Stomach (tissue), 8 donors: ENCODE measurements at regions not wholly inside any gene's neighbourhood (a gene's known extent, or its start where the extent isn't known, plus 50 kb on each side); places are given as distances from the start of the nearest gene placed in this dataset.

Experiments used
- DNase-seq, 2 donors: peaks; one replicate each; pipeline versions ENCODE4 v3.0.0 to v3.0.0-alpha.2; 2013 to 2019
- H3K27ac ChIP-seq, 5 donors: fragments of 200-600 bp in 4 of 5; sonication (generic) in 4 of 5; one replicate each; pipeline ENCODE4 v1.5.1; 2013 to 2019; ENCODE audit warnings: mild to moderate bottlenecking in 1 of 5, moderate library complexity in 1 of 5
- H3K27me3 ChIP-seq, 3 donors: fragments of 200-600 bp; sonication (generic); one replicate each; pipeline ENCODE4 v1.5.1; 2017 to 2019; ENCODE audit warnings: mixed run types in 1 of 3
- H3K36me3 ChIP-seq, 4 donors: fragments of 200-600 bp; sonication (generic); 1 replicate in 3 of 4; 2 replicates in 1 of 4; pipeline ENCODE4 v1.5.1; 2016 to 2019
- H3K4me1 ChIP-seq, 4 donors: fragments of 200-600 bp; sonication (generic); one replicate each; pipeline ENCODE4 v1.5.1; 2016 to 2019
- H3K4me3 ChIP-seq, 4 donors: fragments of 200-600 bp; sonication (generic) in 3 of 4; one replicate each; pipeline ENCODE4 v1.5.1; 2016 to 2019; ENCODE audit warnings: mild to moderate bottlenecking in 1 of 4
- H3K9me3 ChIP-seq, 4 donors: fragments of 200-600 bp; sonication (generic); one replicate each; pipeline ENCODE4 v1.5.1; 2016 to 2019
- EP300 ChIP-seq: sonication (generic); formaldehyde crosslinking; IDR thresholded peaks from one replicate; pipeline ENCODE4 v1.6.1; 2017; ENCODE audit warnings: antibody characterized with exemption
- POLR2A ChIP-seq, 4 donors: fragments of 450-650 bp; IDR thresholded peaks; one replicate each; pipeline ENCODE4 v1.6.1; 2016; ENCODE audit warnings: antibody characterized with exemption in 4 of 4, control low read depth in 2 of 4, mild to moderate bottlenecking in 1 of 4, moderate library complexity in 1 of 4
- POLR2AphosphoS5 ChIP-seq, 3 donors: sonication (generic); formaldehyde crosslinking; IDR thresholded peaks; one replicate each; pipeline ENCODE4 v1.6.1; 2016; ENCODE audit warnings: antibody characterized with exemption in 3 of 3
- WGBS, 5 donors: extraction: QIAGEN DNeasy Blood & Tissue Kit in 3 of 5; methylation state at CpG; one replicate each; pipeline versions ENCODE4 v1.1.5 to v1.1.7; 2013 to 2018; 5-methylcytosine and 5-hydroxymethylcytosine counted together
- intact Hi-C: fragments of 100-400 bp; cut with DNase I; formaldehyde crosslinking; loops from one replicate; pipeline ENCODE4 v1.15.1; 2023; ENCODE audit warnings: low total_unique reads
- TF ChIP-seq, protein P1 (sequence below), 7 experiments: fragments of 450-650 bp in 4 of 7; fragments of 200-600 bp in 3 of 7; sonication (generic) in 3 of 7; IDR thresholded peaks; one replicate each; pipeline ENCODE4 v1.5.1; 2016 to 2019; ENCODE audit warnings: antibody characterized with exemption in 7 of 7, control low read depth in 2 of 7, mild to moderate bottlenecking in 1 of 7
- donor health status: healthy with polysubstance abuse.
- donor health status: Bipolar disorder and iron deficiency.
- donor health status: healthy.

DNA sequence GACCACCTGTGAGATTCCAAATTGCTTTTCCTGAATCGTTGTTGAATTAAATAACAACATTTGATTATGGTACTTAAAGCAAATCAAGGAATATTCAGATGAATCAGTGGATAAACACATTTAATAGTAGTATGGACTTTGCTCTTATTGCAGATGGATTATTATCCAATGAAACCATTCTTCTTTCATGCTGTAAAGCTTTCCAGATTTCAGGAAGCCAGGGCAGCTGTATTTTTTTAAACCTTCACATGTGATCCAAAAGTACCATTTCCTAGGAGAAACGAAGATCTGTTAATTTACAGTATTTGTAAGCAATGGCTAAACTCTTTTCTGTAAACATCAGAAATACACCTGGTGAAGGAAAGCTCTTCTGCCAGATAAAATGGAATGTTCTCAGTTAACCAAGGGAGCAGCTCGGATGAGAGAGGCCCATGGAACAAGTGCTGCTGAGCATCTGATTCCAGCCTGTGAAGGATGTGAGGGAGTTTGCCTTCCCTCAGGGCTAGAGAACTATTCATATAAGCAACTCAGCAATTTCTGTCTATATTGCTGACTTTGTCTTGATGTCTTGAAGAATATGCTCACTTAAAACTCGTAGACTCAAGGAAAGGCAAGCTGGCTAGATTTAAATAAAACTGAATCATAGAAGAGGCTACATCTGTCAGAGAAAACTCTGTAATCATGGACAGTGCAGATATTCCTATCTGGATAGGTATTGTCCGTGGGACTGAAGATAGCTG, 94.4 kb upstream of the LIMCH1 start:
- no peaks in the 10 kb centered on the region for H3K9me3 ChIP-seq
- H3K4me3 ChIP-seq: no peak overlapping the region
- H3K36me3 ChIP-seq: no peaks in the 10 kb centered on the region
- intact Hi-C loops: no loop called here
- no peaks in the 10 kb centered on the region for H3K27me3 ChIP-seq
- 54 to 66% (median 61%) methylated on average over 5 of the region's 5 CpGs for WGBS, 5 donors
- DNase-seq: no peak
- TF ChIP-seq EP300: no peak
- no peak for TF ChIP-seq POLR2A (IDR thresholded peaks at IDR 0.05)
- TF ChIP-seq, protein P1, sequence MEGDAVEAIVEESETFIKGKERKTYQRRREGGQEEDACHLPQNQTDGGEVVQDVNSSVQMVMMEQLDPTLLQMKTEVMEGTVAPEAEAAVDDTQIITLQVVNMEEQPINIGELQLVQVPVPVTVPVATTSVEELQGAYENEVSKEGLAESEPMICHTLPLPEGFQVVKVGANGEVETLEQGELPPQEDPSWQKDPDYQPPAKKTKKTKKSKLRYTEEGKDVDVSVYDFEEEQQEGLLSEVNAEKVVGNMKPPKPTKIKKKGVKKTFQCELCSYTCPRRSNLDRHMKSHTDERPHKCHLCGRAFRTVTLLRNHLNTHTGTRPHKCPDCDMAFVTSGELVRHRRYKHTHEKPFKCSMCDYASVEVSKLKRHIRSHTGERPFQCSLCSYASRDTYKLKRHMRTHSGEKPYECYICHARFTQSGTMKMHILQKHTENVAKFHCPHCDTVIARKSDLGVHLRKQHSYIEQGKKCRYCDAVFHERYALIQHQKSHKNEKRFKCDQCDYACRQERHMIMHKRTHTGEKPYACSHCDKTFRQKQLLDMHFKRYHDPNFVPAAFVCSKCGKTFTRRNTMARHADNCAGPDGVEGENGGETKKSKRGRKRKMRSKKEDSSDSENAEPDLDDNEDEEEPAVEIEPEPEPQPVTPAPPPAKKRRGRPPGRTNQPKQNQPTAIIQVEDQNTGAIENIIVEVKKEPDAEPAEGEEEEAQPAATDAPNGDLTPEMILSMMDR (IDR thresholded peaks at IDR 0.05): no peak
- no peak for TF ChIP-seq POLR2AphosphoS5 (IDR thresholded peaks at IDR 0.05)
- H3K27ac ChIP-seq: peak overlapping the region in 1 of 5 donors; percentile 47
- H3K4me1 ChIP-seq: peaks cover 0 to 12% (median 7%) of the 10 kb centered on the region in 4 donors

DNA sequence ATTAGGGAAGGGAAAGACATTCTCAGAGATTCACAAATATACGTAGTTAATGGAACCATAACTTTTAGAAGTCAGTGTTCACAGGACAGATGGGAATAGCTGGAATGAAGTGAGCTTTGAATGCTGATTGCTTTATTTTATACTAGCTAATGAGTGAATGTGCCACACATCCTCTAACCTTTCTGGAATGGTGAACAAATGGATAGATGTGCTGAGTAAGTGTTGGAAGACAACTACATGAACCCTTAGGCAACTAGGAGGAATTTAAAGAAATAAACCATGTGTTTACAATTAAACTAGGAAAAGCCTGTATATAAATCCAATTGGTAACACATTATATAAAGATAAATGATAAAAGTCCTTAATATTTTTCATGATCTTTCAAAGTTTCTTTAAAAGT, 91.6 kb upstream of the LIMCH1 start:
- H3K4me1 ChIP-seq: peaks cover 0 to 12% (median 7%) of the 10 kb centered on the region in 4 donors
- 79 to 98% (median 93%) methylated on average over 1 of the region's 1 CpG for WGBS, 5 donors
- no peak overlapping the region for H3K27ac ChIP-seq
- H3K27me3 ChIP-seq: no peaks in the 10 kb centered on the region
- no peaks in the 10 kb centered on the region for H3K36me3 ChIP-seq
- DNase-seq: no peak
- H3K9me3 ChIP-seq: no peaks in the 10 kb centered on the region
- TF ChIP-seq, protein P1 (IDR thresholded peaks at IDR 0.05): no peak
- TF ChIP-seq POLR2A (IDR thresholded peaks at IDR 0.05): no peak
- TF ChIP-seq EP300: no peak
- no peak for TF ChIP-seq POLR2AphosphoS5 (IDR thresholded peaks at IDR 0.05)
- H3K4me3 ChIP-seq: no peak overlapping the region
- intact Hi-C loops: no loop called here

DNA sequence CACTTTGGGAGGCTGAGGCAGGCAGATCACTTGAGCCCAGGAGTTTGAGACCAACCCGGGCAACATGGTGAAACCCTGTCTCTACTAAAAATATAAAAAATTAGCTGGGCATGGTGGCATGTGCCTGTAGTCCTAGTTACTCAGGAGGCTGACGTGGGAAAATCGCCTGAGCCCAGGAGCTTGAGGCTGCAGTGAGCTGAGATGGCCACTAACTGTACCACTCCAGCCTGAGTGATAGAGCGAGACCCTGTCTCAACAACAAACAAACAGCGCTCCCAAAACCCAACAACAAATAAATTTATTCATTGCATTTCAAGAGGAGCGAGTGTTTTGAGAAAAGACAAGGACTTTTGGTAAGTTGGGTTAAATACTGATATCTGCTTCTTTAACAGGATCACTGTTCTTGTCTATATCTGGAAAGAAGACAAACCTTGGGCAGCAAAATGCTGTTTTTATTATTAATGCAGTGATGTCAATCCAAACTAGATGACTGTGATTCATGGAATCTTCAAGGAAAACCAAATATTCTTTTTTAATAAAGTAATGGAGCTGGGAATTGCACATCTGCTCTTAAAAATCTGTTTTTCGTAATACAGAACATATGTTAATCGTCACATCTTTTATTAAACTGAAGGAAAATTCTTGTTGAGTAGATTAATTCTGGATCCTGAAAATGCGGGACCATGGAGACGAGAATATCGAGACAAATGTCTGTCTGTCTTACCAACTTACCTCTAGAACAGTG, 90.8 kb upstream of the LIMCH1 start:
- no peak for TF ChIP-seq POLR2AphosphoS5 (IDR thresholded peaks at IDR 0.05)
- TF ChIP-seq, protein P1 (IDR thresholded peaks at IDR 0.05): no peak
- no peak for DNase-seq
- intact Hi-C loops: no loop called here
- Histone ChIP-seq H3K4me1 (peaks cover 0 to 12% (median 7%) of the 10 kb centered on the region in 4 donors), H3K4me3 (no peak overlapping the region), H3K27ac (no peak overlapping the region), H3K9me3 (no peaks in the 10 kb centered on the region), H3K36me3 (no peaks in the 10 kb centered on the region), H3K27me3 (no peaks in the 10 kb centered on the region)
- 92 to 97% (median 95%) methylated on average over 11 of the region's 11 CpGs for WGBS, 5 donors

DNA sequence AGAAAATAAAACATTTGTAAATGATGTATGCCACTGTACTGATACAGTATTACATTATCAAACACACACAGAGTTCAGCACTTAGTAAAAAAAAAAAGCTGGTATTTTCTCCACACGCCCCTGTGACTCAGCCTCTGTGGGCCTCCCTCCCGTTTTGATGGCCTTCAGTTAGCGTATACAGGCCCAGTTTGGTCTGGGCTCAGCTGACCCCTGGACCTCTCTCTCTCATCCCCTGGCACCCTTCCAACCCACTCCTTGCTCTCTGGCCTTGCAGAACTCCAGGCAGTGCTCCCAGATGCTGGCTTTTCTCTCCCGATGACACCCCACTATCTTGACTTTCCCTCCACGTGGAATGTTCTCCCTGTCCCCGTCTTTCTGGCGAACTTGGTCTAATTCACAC, 89.0 kb upstream of the LIMCH1 start:
- H3K4me1 ChIP-seq: peaks cover 0 to 7% (median 2%) of the 10 kb centered on the region in 4 donors
- H3K27me3 ChIP-seq: no peaks in the 10 kb centered on the region
- intact Hi-C loops: no loop called here
- peak in 1 of 2 donors; percentile 32 for DNase-seq
- H3K9me3 ChIP-seq: no peaks in the 10 kb centered on the region
- no peak overlapping the region for H3K27ac ChIP-seq
- 68 to 78% (median 75%) methylated on average over 7 of the region's 7 CpGs for WGBS, 5 donors
- TF ChIP-seq, protein P1 (IDR thresholded peaks at IDR 0.05): no peak
- no peak for TF ChIP-seq EP300
- no peak for TF ChIP-seq POLR2AphosphoS5 (IDR thresholded peaks at IDR 0.05)
- TF ChIP-seq POLR2A (IDR thresholded peaks at IDR 0.05): no peak
- H3K4me3 ChIP-seq: no peak overlapping the region
- H3K36me3 ChIP-seq: no peaks in the 10 kb centered on the region
